SJCRH30 (cell line): ENCODE measurements at regions not wholly inside any gene's neighbourhood (a gene's known extent, or its start where the extent isn't known, plus 50 kb on each side); places are given as distances from the start of the nearest gene placed in this dataset.

Experiments used
- DNase-seq, 2 experiments: peaks; one replicate each; pipeline ENCODE4 v3.0.0-alpha.2; 2015 to 2020
- H3K27ac ChIP-seq: fragments of 250-450 bp; sonication (Bioruptor Pico); 2 replicates; pipeline ENCODE4 v1.5.1; 2020; ENCODE audit warnings: mild to moderate bottlenecking, moderate library complexity
- H3K27me3 ChIP-seq: fragments of 250-450 bp; sonication (Bioruptor Pico); 2 replicates; pipeline ENCODE4 v1.5.1; 2020; ENCODE audit warnings: mild to moderate bottlenecking, moderate library complexity
- H3K36me3 ChIP-seq: fragments of 250-450 bp; sonication (Bioruptor Pico); 2 replicates; pipeline ENCODE4 v1.5.1; 2020; ENCODE audit warnings: mild to moderate bottlenecking, moderate library complexity
- H3K4me1 ChIP-seq: fragments of 250-450 bp; sonication (Bioruptor Pico); 2 replicates; pipeline ENCODE4 v1.5.1; 2020; ENCODE audit warnings: mild to moderate bottlenecking, moderate library complexity
- H3K4me3 ChIP-seq: fragments of 250-450 bp; sonication (Bioruptor Pico); 2 replicates; pipeline ENCODE4 v1.5.1; 2020; ENCODE audit warnings: mild to moderate bottlenecking, moderate library complexity
- H3K9me3 ChIP-seq: fragments of 250-450 bp; sonication (Bioruptor Pico); replicated peaks from 2 replicates; pipeline ENCODE4 v1.5.1; 2020; ENCODE audit warnings: mild to moderate bottlenecking, moderate library complexity

- Histone ChIP-seq H3K4me1 (no peaks in the 10 kb centered on the region), H3K36me3 (no peaks in the 10 kb centered on the region), H3K27me3 (no peaks in the 10 kb centered on the region; the same call in 1 of the 2 replicates), H3K9me3 (no peaks in the 10 kb centered on the region; the same call in 1 of the 2 replicates), H3K27ac (no peak overlapping the region), H3K4me3 (no peak overlapping the region)
- DNase-seq = no peak
Measured at GRCh38 chr11:25970726-25971508, 361.0 kb upstream of the ANO3 start.

- no peaks in the 10 kb centered on the region for H3K27me3 ChIP-seq
- no peak for DNase-seq
- no peaks in the 10 kb centered on the region for H3K9me3 ChIP-seq
- no peaks in the 10 kb centered on the region for H3K4me1 ChIP-seq
- no peaks in the 10 kb centered on the region for H3K36me3 ChIP-seq
- H3K27ac ChIP-seq = no peak overlapping the region
- no peak overlapping the region for H3K4me3 ChIP-seq
Measured at GRCh38 chr11:25980091-25980490, 351.8 kb upstream of the ANO3 start.

DNA sequence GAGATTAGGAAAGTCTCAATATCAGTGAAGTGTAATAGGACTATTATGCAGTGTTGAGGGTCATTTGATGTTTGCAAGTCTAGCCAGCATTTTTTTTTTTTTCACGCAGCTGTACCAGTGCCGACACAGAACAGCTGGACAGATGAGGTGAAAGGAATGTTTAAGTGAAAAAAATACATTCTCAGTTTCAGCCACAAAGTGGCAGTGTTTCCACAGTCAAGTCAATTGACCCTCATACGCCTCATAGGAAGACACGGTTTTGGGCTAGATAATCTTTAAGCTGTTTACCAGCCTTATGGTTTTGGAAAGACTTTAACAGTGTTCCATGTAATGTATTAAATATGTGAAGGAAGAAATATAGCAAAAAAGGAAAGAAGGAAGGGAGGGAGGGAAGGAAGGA is 349.9 kb upstream of the ANO3 start:
- Histone ChIP-seq H3K4me1 (no peaks in the 10 kb centered on the region), H3K27me3 (no peaks in the 10 kb centered on the region), H3K9me3 (no peaks in the 10 kb centered on the region), H3K4me3 (no peak overlapping the region), H3K27ac (no peak overlapping the region), H3K36me3 (no peaks in the 10 kb centered on the region)
- peak; percentile 21 to 69 for DNase-seq

GRCh38 chr11:25983280-25983679 is 348.6 kb upstream of the ANO3 start:
- Histone ChIP-seq H3K27me3 (no peaks in the 10 kb centered on the region), H3K4me1 (no peaks in the 10 kb centered on the region), H3K9me3 (no peaks in the 10 kb centered on the region), H3K36me3 (no peaks in the 10 kb centered on the region), H3K4me3 (no peak overlapping the region), H3K27ac (no peak overlapping the region)
- no peak for DNase-seq

- Histone ChIP-seq H3K9me3 (no peaks in the 10 kb centered on the region), H3K4me3 (no peak overlapping the region), H3K4me1 (no peaks in the 10 kb centered on the region), H3K36me3 (no peaks in the 10 kb centered on the region), H3K27me3 (no peaks in the 10 kb centered on the region), H3K27ac (no peak overlapping the region)
- DNase-seq = no peak
Measured at GRCh38 chr11:25988178-25988577, 343.8 kb upstream of the ANO3 start.

GRCh38 chr11:25990406-25990805 is 341.5 kb upstream of the ANO3 start:
- H3K9me3 ChIP-seq = no peaks in the 10 kb centered on the region
- H3K27ac ChIP-seq = no peak overlapping the region
- no peaks in the 10 kb centered on the region for H3K36me3 ChIP-seq
- no peaks in the 10 kb centered on the region for H3K27me3 ChIP-seq
- DNase-seq = no peak
- no peaks in the 10 kb centered on the region for H3K4me1 ChIP-seq
- no peak overlapping the region for H3K4me3 ChIP-seq

DNA sequence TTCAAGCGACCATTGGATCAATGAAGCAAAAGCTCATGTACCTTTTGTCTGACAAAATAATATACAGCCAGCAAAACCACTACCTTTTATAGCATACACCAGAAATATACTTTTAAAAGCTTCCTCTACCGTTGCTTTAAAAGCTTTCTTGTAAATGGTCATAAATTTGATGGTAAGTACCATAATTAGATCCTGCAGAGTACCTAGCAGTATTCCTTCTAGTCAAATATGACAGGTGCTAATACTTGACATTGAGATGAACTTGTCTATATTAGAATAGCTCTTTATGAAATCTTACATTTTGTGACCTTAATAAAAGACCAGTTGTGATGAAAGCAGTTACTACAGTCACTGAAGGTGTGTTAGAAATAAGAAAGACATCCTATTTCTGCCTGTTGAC is 340.5 kb upstream of the ANO3 start:
- H3K4me3 ChIP-seq = no peak overlapping the region
- no peak for DNase-seq
- no peaks in the 10 kb centered on the region for H3K4me1 ChIP-seq
- no peaks in the 10 kb centered on the region for H3K27me3 ChIP-seq
- no peak overlapping the region for H3K27ac ChIP-seq
- no peaks in the 10 kb centered on the region for H3K9me3 ChIP-seq
- no peaks in the 10 kb centered on the region for H3K36me3 ChIP-seq

DNA sequence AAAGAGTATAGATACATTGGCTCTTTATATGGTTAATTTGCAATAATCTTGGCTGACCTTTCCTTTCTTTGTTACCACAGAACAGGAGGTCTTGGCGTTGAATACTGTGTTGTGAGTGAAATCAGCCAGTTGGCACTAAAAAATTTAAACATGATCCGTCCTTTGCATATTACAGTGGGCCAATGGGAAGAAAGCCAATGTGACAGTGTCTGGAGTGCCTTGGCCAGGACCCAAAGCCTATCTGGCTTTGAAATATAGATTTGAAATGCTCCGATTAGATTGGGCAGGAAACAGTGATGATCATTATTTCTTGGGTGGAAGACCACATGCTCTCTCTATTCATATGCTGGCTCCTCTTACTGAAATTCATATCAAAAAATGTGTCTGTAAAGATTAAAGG is 339.6 kb upstream of the ANO3 start:
- no peak overlapping the region for H3K4me3 ChIP-seq
- H3K4me1 ChIP-seq = no peaks in the 10 kb centered on the region
- no peak for DNase-seq
- H3K27ac ChIP-seq = no peak overlapping the region
- no peaks in the 10 kb centered on the region for H3K9me3 ChIP-seq
- H3K27me3 ChIP-seq = no peaks in the 10 kb centered on the region
- no peaks in the 10 kb centered on the region for H3K36me3 ChIP-seq

GRCh38 chr11:25993016-25993415 is 338.9 kb upstream of the ANO3 start:
- Histone ChIP-seq H3K4me3 (no peak overlapping the region), H3K9me3 (no peaks in the 10 kb centered on the region), H3K27ac (no peak overlapping the region), H3K36me3 (no peaks in the 10 kb centered on the region), H3K4me1 (no peaks in the 10 kb centered on the region), H3K27me3 (no peaks in the 10 kb centered on the region)
- no peak for DNase-seq

DNA sequence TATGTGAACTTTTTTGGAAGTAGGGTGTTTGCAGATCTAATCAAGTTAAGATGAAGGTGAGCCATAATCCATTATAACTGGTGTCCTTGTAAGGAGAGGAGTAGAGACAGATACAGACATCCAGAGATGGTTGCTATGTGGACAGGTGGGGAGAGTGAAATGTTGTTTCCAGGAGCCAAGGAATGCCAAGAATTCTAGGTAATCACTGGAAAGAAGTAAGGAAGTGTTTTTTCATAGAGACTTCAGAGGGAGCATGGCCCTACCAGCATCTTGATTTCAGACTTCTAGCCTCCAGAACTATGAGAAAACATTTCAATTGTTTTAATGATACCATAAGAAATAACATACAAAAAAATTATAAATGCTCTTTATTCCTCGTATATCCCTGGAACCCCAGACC is 320.5 kb upstream of the ANO3 start:
- no peaks in the 10 kb centered on the region for H3K27me3 ChIP-seq
- no peaks in the 10 kb centered on the region for H3K9me3 ChIP-seq
- DNase-seq = no peak
- H3K4me1 ChIP-seq = no peaks in the 10 kb centered on the region
- H3K36me3 ChIP-seq = no peaks in the 10 kb centered on the region
- no peak overlapping the region for H3K4me3 ChIP-seq
- H3K27ac ChIP-seq = no peak overlapping the region

DNA sequence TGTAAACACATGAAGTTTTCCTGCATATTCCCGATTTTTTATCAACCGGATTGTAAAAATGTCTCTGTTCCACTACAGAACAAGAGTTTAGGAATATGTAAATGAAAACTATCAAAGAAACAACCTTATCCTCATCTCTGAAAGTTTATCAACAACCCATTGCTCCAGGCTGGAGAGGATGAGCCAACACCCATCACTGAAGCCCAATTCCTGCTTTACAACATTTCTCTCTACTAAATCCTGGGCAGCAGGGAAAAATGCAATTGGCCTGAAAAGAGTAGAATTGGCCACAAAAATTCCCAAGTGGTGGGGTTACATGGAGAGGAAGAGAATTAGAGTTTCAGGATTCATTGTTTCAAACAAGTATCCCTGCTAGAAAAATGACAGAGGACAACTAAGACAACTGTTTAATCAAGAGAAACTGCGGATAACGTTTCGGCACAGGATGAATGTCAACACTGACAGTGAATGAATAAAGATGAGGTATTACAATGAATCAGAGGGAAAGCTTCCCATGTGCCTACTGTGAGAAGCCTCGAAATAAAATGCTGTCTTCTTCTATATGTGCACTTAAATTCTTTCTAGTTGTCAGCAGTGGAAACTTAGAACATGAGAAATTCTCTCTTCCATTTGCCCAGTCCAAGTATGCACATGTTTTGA is 317.3 kb upstream of the ANO3 start:
- Histone ChIP-seq H3K4me3 (no peak overlapping the region), H3K4me1 (no peaks in the 10 kb centered on the region), H3K9me3 (no peaks in the 10 kb centered on the region), H3K27ac (no peak overlapping the region), H3K36me3 (no peaks in the 10 kb centered on the region), H3K27me3 (no peaks in the 10 kb centered on the region)
- no peak for DNase-seq

DNA sequence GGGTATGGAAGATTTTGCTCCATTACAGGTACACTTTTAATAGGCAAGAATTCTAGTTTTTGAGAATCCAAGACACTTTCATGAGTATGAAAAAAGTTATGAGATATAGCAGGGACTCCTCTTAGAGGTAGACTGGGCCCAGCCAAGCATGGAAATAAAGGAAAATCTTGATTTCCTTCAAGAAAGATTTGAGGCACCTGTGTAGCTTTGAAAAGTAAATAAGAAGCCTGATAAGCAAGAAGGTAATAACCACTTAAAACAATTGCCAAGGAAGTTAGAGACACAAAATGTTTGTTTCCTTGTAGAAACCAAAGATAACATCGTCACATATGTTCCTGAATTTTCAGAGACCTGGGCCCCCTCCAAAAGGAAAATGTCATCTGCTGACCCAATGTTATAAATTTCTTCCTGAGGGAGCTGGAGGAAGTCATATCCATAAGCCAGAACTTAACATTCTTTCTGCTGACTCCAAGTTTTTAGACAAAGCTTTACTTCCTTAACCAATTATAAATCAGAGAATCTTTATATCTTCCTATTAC is 314.5 kb upstream of the ANO3 start:
- no peaks in the 10 kb centered on the region for H3K4me1 ChIP-seq
- H3K4me3 ChIP-seq = no peak overlapping the region
- DNase-seq = no peak
- no peak overlapping the region for H3K27ac ChIP-seq
- no peaks in the 10 kb centered on the region for H3K36me3 ChIP-seq
- H3K9me3 ChIP-seq = no peaks in the 10 kb centered on the region
- no peaks in the 10 kb centered on the region for H3K27me3 ChIP-seq

DNA sequence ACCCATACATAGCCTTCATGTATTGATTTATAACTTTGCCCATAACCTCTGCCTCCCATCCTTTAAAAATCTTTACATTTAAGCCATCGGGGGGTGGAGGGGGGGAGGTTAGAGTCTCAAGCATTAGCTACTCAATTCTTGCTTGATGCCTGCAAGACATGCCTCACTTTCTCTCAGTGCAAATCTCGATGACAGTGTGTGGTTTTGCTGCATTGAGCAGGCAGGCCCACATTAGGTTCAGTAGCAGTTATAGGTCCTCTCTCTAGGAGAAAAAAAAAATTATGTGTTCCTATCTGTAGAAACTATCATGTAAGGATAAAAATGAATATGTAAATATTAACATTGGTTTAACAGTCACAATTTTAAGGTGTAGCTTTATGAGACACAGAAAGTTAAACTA is 314.0 kb upstream of the ANO3 start:
- Histone ChIP-seq H3K4me3 (no peak overlapping the region), H3K27me3 (no peaks in the 10 kb centered on the region)

GRCh38 chr11:26018336-26018735 is 313.6 kb upstream of the ANO3 start:
- no peaks in the 10 kb centered on the region for H3K36me3 ChIP-seq
- no peak overlapping the region for H3K27ac ChIP-seq
- no peak for DNase-seq
- no peaks in the 10 kb centered on the region; the same call in 1 of the 2 replicates for H3K27me3 ChIP-seq
- no peaks in the 10 kb centered on the region for H3K9me3 ChIP-seq
- H3K4me1 ChIP-seq = no peaks in the 10 kb centered on the region
- no peak overlapping the region for H3K4me3 ChIP-seq

More for the DNA sequence above, 314.0 kb upstream of the ANO3 start:
- H3K36me3 ChIP-seq = no peaks in the 10 kb centered on the region
- no peaks in the 10 kb centered on the region for H3K9me3 ChIP-seq
- H3K27ac ChIP-seq = no peak overlapping the region
- no peak for DNase-seq
- no peaks in the 10 kb centered on the region for H3K4me1 ChIP-seq

DNA sequence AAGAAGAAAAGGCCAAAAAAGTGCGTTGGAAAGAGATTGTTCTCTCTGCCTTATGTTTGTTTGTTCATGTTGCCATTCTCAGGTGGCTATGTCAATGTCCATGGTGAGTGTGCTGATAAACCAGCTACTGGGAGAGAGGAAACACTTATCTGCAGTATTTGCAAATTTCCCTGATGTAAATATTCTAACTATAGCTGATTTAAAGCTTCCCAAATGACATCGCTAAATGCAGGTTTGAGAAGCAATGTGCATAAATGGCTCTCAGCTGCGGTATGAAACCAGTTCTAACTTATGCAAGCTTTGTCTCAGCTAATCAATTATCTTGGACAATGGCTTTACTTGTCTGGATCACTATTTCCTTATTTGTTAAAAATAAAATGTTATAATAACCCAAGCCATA is 312.5 kb upstream of the ANO3 start:
- no peak for DNase-seq
- Histone ChIP-seq H3K9me3 (no peaks in the 10 kb centered on the region), H3K36me3 (no peaks in the 10 kb centered on the region), H3K4me3 (no peak overlapping the region), H3K4me1 (no peaks in the 10 kb centered on the region), H3K27ac (no peak overlapping the region), H3K27me3 (no peaks in the 10 kb centered on the region; the same call in 1 of the 2 replicates)
